OCI-LY3 (cell line): ENCODE measurements at regions not wholly inside any gene's neighbourhood (a gene's known extent, or its start where the extent isn't known, plus 50 kb on each side); places are given as distances from the start of the nearest gene placed in this dataset.

Source experiments
- CTCF ChIP-seq: fragments of 200-600, 300-600 bp; sonication (generic); IDR thresholded peaks from 2 replicates; pipeline ENCODE4 v1.5.1; 2014; ENCODE audit warnings: antibody characterized with exemption, low read length, low read depth
- EZH2phosphoT487 ChIP-seq: fragments of 200-600 bp; shearing (Covaris generic); IDR thresholded peaks from 2 replicates; pipeline ENCODE4 v1.6.1; 2018; ENCODE audit warnings: antibody characterized with exemption, mixed run types, low read depth

- TF ChIP-seq CTCF: peak; percentile 39
- no peak for TF ChIP-seq EZH2phosphoT487
These were observed 133.6 kb upstream of the SGK1 start for GRCh38 chr6:134451529-134451928.
